ENCODE measurements at regions not wholly inside any gene's neighbourhood (a gene's known extent, or its start where the extent isn't known, plus 50 kb on each side); places are given as distances from the start of the nearest gene placed in this dataset.

GRCh38 chr11:131092469-131092868 lies 176.2 kb upstream of the SNX19 start:
- TF ChIP-seq CTCF (IDR thresholded peaks at IDR 0.05) (no peak), POLR2A (IDR thresholded peaks at IDR 0.05) (no peak)
- Histone ChIP-seq H3K27ac (no peak overlapping the region), H3K27me3 (no peaks in the 10 kb centered on the region), H3K9me3 (no peaks in the 10 kb centered on the region), H3K4me3 (no peak overlapping the region), H3K4me1 (no peaks in the 10 kb centered on the region), H3K36me3 (replicated peaks in 1 of 2; ENCODE audit: insufficient read depth in 1 of 2, low read depth in 2 of 2) (no peaks in the 10 kb centered on the region)
- intact Hi-C loops (cut with DNase I): no loop called here
- DNase-seq: no peak
- WGBS, 2 donors: 80 to 85% methylated on average over 3 of the region's 3 CpGs
- no peak for ATAC-seq

GRCh38 chr11:131094827-131095226 lies 178.5 kb upstream of the SNX19 start:
- Histone ChIP-seq H3K36me3 (replicated peaks in 1 of 2; ENCODE audit: insufficient read depth in 1 of 2, low read depth in 2 of 2) (no peaks in the 10 kb centered on the region), H3K4me1 (no peaks in the 10 kb centered on the region), H3K9me3 (no peaks in the 10 kb centered on the region), H3K27me3 (no peaks in the 10 kb centered on the region), H3K27ac (no peak overlapping the region), H3K4me3 (no peak overlapping the region)
- DNase-seq: no peak
- ATAC-seq: no peak
- intact Hi-C loops (cut with DNase I): no loop called here
- TF ChIP-seq POLR2A (IDR thresholded peaks at IDR 0.05) (no peak), CTCF (IDR thresholded peaks at IDR 0.05) (no peak)
- 71 to 87% methylated on average over 1 of the region's 1 CpG for WGBS, 2 donors

GRCh38 chr11:131095511-131096185 lies 179.4 kb upstream of the SNX19 start:
- ATAC-seq (no peak), DNase-seq (no peak)
- intact Hi-C loops (cut with DNase I): no loop called here
- WGBS, 2 donors: 48 to 54% methylated on average over 11 of the region's 11 CpGs
- no peaks in the 10 kb centered on the region for H3K36me3 ChIP-seq (replicated peaks in 1 of 2; ENCODE audit: insufficient read depth in 1 of 2, low read depth in 2 of 2)
- no peak overlapping the region for H3K27ac ChIP-seq
- no peak overlapping the region for H3K4me3 ChIP-seq
- H3K27me3 ChIP-seq: no peaks in the 10 kb centered on the region
- H3K9me3 ChIP-seq: no peaks in the 10 kb centered on the region
- H3K4me1 ChIP-seq: no peaks in the 10 kb centered on the region
- no peak for TF ChIP-seq POLR2A (IDR thresholded peaks at IDR 0.05)
- no peak for TF ChIP-seq CTCF (IDR thresholded peaks at IDR 0.05)

GRCh38 chr11:131099013-131099412 lies 182.7 kb upstream of the SNX19 start:
- 39 to 47% methylated on average over 6 of the region's 6 CpGs for WGBS, 2 donors
- H3K4me1 ChIP-seq: no peaks in the 10 kb centered on the region
- no peak for DNase-seq
- TF ChIP-seq POLR2A (IDR thresholded peaks at IDR 0.05) (no peak), CTCF (IDR thresholded peaks at IDR 0.05) (no peak)
- ATAC-seq: no peak
- H3K4me3 ChIP-seq: no peak overlapping the region
- H3K9me3 ChIP-seq: no peaks in the 10 kb centered on the region
- H3K27me3 ChIP-seq: no peaks in the 10 kb centered on the region
- H3K36me3 ChIP-seq (replicated peaks in 1 of 2; ENCODE audit: insufficient read depth in 1 of 2, low read depth in 2 of 2): no peaks in the 10 kb centered on the region
- intact Hi-C loops (cut with DNase I): no loop called here
- H3K27ac ChIP-seq: no peak overlapping the region

GRCh38 chr11:131099746-131100145 lies 183.5 kb upstream of the SNX19 start:
- no peaks in the 10 kb centered on the region for H3K9me3 ChIP-seq
- WGBS, 2 donors: 8 to 27% methylated on average over 1 of the region's 1 CpG
- no peak for ATAC-seq
- no peak overlapping the region for H3K4me3 ChIP-seq
- no peaks in the 10 kb centered on the region for H3K36me3 ChIP-seq (replicated peaks in 1 of 2; ENCODE audit: insufficient read depth in 1 of 2, low read depth in 2 of 2)
- intact Hi-C loops (cut with DNase I): no loop called here
- TF ChIP-seq CTCF (IDR thresholded peaks at IDR 0.05): no peak
- H3K27ac ChIP-seq: no peak overlapping the region
- DNase-seq: no peak
- no peaks in the 10 kb centered on the region for H3K27me3 ChIP-seq
- H3K4me1 ChIP-seq: no peaks in the 10 kb centered on the region
